ENCODE measurements at regions not wholly inside any gene's neighbourhood (a gene's known extent, or its start where the extent isn't known, plus 50 kb on each side); places are given as distances from the start of the nearest gene placed in this dataset.
"Not testable (repeated sequence)": the region's sequence is repeated elsewhere in the genome, so short reads cannot be mapped to it uniquely, and the experiment has no call there.

- H3K4me3 ChIP-seq, H3K27ac ChIP-seq: not testable (repeated sequence)
Observed at GRCh38 chr5:128861155-128861554, 104.1 kb upstream of the SLC27A6 start.

DNA sequence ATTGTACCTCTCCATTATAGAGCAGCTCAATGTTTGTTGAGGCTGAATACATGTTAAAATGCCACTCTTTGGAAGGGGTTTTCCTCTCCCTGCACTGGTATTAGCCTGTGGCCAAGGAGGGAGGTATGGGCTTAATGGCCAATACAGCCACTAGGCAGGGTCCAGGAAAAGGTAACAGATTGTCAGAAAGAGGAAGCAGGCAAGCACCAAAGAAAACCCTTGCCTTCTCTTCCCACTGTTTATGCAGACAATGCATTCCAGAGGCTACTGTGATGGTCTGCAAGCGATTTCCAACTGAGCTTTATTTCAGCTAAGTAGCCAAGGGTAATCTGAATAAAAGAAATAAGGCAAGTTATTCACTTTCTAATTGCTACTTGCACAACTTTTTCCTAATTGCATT, 95.3 kb upstream of the SLC27A6 start:
- Histone ChIP-seq H3K4me3 (no peak overlapping the region), H3K27ac (no peak overlapping the region)

- H3K27ac ChIP-seq: no peak overlapping the region
- H3K4me3 ChIP-seq: no peak overlapping the region
Observed at GRCh38 chr5:128870373-128870772, 94.9 kb upstream of the SLC27A6 start.

DNA sequence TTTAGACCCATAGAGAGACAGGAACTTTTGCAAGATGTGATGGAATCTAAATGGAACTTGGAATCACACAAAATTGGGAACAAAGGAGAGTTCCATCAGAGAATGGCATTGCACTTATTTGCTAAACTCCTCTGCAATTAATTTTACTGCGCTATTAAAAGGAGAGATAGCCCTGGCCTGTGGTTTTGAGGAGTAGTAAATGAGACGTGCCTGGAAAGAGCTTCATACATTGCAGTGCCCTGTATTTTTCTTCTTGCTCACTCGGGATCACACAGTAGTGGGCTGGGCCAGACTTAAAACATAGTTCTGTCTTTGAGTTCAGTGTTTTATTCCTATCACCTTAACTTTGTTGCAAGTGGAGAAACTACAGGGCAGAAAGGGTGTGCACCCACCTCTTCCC, 94.4 kb upstream of the SLC27A6 start:
- no peak overlapping the region for H3K27ac ChIP-seq
- H3K4me3 ChIP-seq: no peak overlapping the region

GRCh38 chr5:128876569-128877382, 88.5 kb upstream of the SLC27A6 start:
- Histone ChIP-seq H3K27ac (no peak overlapping the region), H3K4me3 (no peak overlapping the region)

DNA sequence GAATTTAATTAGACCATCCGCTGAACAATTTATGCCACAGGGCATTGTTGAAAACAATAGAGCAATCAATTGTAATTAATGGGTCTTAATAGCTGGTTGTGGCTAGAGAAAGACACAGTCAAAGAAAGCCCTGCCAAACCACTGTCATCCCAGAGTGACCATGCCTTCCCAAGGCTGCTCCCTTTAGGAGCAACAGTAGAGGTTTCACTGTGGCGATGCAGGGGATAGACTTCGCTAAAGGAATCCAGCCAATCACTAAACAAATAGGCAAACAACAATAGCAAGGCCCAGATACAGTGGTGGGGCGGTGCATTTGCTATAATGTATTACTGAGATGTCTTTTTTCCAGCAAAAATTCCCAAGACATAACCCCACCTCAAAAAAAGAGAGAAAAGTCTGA, 87.8 kb upstream of the SLC27A6 start:
- Histone ChIP-seq H3K27ac (no peak overlapping the region), H3K4me3 (no peak overlapping the region)

GRCh38 chr5:128881502-128882018, 83.7 kb upstream of the SLC27A6 start:
- no peak overlapping the region for H3K4me3 ChIP-seq
- H3K27ac ChIP-seq: no peak overlapping the region

GRCh38 chr5:128885649-128886255, 79.5 kb upstream of the SLC27A6 start:
- no peak overlapping the region for H3K27ac ChIP-seq
- no peak overlapping the region for H3K4me3 ChIP-seq

- Histone ChIP-seq H3K27ac (no peak overlapping the region), H3K4me3 (no peak overlapping the region)
Observed at GRCh38 chr5:128895122-128895521, 70.2 kb upstream of the SLC27A6 start.

GRCh38 chr5:128896675-128897074, 68.6 kb upstream of the SLC27A6 start:
- no peak overlapping the region for H3K27ac ChIP-seq
- H3K4me3 ChIP-seq: no peak overlapping the region

- no peak overlapping the region for H3K27ac ChIP-seq
Observed at GRCh38 chr5:128903550-128903949, 61.7 kb upstream of the SLC27A6 start.

DNA sequence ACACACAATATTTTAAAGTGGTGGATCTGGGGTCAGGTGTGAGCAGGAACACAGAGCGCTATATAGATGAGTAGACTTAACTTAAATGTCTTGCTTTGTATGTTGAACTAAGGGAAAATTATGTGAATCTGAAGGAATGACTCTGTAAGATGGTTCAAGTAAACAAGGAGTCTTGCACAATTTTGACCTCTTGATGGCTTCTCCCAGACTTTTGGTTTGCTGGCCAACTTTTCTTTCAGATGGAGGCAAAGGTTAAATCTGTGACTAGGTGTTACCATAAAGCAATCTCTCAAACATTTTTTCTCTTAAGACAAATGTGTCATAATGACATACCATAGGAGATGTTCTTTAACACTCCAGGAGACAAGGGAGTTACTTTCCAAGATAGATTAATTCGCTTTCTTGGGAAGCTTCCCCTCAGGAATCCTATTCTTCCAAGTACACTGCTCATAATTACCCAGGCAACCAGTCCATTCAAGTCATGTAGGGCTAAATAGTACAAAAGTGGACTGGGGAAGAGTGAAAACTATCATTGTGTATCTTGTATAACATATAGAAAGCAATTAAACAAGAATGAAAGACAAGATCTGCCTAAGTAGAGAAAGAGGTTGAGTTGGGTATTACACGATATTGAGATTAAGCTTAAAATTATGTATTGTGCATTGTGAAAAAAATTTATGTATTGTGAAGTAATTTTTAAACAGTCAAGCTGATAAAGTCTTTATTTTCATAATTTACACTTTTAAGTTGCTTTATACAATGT, 60.3 kb upstream of the SLC27A6 start:
- no peak overlapping the region for H3K4me3 ChIP-seq
- no peak overlapping the region for H3K27ac ChIP-seq

More at GRCh38 chr5:128903550-128903949, 61.7 kb upstream of the SLC27A6 start:
- no peak overlapping the region for H3K4me3 ChIP-seq

- no peak overlapping the region for H3K27ac ChIP-seq
- no peak overlapping the region for H3K4me3 ChIP-seq
Observed at GRCh38 chr5:128905568-128906110, 59.6 kb upstream of the SLC27A6 start.

DNA sequence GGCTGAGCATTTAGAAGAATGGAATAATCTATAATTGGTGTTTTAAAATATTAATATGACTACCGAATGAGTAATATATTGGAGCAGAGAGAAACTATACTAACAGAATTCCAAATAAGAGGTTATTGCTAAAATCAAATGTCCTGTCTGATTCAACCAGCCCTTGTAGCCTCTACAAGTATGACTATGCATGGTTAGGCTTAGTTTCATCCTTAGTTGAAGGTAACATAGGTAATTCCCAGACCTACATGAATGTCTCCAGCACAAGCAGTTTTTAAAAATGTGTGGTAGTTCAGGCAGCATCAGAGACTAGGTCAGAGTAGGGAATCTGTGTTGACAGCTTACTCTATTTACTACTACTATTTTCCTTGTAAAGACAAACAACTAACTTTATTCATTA, 51.7 kb upstream of the SLC27A6 start:
- H3K27ac ChIP-seq: no peak overlapping the region
- H3K4me3 ChIP-seq: no peak overlapping the region

Data from skin epidermis (tissue), 12 donors.